ENCODE measurements at regions not wholly inside any gene's neighbourhood (a gene's known extent, or its start where the extent isn't known, plus 50 kb on each side); places are given as distances from the start of the nearest gene placed in this dataset.

- DNase-seq: no peak
Observed at GRCh38 chr1:221109930-221110329, 230.7 kb downstream of the HLX start.

- DNase-seq: no peak
Observed at GRCh38 chr1:221117133-221117532, 237.9 kb downstream of the HLX start.

GRCh38 chr1:221117548-221117951 lies 238.3 kb downstream of the HLX start:
- no peak for DNase-seq

- DNase-seq: no peak
Observed at GRCh38 chr1:221118176-221118937, 239.1 kb downstream of the HLX start.

GRCh38 chr1:221118938-221119320 lies 239.7 kb downstream of the HLX start:
- DNase-seq: no peak

- no peak for DNase-seq
Observed at GRCh38 chr1:221122501-221122900, 243.3 kb downstream of the HLX start.

DNA sequence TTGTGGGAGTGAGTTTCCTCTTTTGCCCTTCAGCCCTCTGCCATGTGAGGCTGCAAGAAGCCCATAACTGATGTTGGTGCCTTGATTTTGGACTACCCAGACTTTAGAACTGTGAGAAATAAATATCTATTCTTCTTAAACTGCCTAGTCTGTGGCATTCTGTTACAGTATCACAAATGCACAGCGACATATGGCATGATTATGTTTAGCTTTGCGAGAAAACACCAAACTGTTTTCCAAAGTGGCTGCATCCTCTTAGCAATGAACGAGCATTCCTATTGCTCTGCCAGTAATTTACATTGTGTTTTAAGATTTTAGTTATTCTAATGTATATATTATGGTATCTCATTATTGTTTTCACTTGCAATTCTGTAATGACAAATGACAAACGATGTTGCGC lies 246.7 kb downstream of the HLX start:
- no peak for DNase-seq

DNA sequence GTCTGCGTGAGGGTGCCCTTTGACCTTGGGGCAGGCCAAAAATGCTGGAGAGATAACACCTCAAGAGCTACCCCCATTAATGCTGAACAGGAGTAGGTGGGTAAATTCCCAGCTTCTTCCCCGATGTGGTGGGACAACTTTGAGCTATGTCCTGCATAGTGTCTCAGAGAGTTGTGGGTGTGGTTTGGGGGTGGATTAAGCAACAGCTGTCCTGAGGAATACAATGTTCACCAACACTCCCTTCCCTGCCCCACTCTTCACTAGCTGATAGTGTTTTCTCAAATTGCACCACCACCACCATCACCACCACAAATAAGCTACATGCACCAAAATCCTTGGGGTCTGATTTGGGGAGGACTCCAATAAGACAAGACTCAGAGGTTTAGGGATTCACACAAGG lies 258.4 kb downstream of the HLX start:
- DNase-seq: no peak

- DNase-seq: no peak
Observed at GRCh38 chr1:221138516-221138915, 259.3 kb downstream of the HLX start.

- DNase-seq: no peak
Observed at GRCh38 chr1:221139991-221140390, 260.7 kb downstream of the HLX start.

GRCh38 chr1:221141096-221141495 lies 261.9 kb downstream of the HLX start:
- DNase-seq: no peak

GRCh38 chr1:221141606-221142285 lies 262.5 kb downstream of the HLX start:
- DNase-seq: no peak

DNA sequence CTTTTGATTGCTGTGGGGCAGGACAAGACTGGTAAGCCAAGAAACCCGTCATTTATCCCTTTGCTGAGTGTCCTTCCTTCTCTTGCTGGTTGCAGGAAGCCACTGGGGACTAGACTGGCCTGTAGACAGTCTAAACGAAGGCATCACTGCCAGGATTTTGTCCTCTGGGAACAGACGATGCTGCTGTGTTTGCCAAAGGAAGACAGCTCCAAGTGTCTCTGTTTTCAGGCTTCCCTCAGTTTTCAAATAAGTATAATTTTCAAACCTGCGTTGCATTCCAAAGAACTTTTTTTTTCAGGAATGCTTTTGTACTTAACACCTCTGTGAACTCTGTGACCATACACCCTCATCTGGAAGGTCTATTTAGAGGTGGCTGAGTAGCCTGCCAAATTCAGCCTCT lies 269.4 kb downstream of the HLX start:
- no peak for DNase-seq

DNA sequence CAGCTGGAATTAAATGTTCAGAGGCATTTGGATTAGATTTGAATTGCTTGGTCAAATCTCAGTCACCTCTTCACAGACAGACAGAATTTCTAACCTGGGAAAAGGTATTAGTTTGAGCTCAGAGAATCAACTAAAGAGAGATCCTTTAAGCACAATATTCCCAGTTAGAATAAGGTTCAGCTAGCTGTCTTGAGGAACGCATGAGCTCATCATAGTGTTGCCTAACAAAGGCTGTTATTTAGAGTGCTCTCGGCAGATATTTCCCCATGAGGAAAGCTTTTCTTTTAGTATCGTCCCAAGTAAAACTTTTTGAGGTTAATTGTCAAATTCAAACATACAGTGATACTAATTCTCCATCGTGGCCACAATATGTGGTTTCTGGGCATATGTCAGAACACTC lies 269.9 kb downstream of the HLX start:
- no peak for DNase-seq

GRCh38 chr1:221149555-221150075 lies 270.4 kb downstream of the HLX start:
- DNase-seq: no peak

DNA sequence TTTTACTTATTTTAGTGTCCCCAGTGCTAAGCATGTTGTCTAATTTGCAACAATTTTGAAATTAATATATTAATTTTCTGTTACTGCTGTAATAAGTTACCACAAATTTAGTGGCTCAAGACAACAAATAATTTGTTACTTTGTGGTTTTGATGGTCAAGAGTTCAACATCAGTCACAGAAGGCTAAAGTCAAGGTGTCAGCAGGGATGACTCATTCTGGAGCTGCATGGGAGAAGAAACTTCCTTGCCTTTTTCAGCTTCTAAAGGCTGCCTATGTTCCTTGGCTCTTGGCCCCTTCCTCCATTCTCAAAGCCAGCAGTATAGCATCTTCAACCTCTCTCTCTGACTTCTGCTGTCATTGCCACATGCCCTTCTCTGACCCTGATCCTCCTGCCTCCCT lies 271.8 kb downstream of the HLX start:
- no peak for DNase-seq

GRCh38 chr1:221154932-221155331 lies 275.7 kb downstream of the HLX start:
- DNase-seq: no peak

DNA sequence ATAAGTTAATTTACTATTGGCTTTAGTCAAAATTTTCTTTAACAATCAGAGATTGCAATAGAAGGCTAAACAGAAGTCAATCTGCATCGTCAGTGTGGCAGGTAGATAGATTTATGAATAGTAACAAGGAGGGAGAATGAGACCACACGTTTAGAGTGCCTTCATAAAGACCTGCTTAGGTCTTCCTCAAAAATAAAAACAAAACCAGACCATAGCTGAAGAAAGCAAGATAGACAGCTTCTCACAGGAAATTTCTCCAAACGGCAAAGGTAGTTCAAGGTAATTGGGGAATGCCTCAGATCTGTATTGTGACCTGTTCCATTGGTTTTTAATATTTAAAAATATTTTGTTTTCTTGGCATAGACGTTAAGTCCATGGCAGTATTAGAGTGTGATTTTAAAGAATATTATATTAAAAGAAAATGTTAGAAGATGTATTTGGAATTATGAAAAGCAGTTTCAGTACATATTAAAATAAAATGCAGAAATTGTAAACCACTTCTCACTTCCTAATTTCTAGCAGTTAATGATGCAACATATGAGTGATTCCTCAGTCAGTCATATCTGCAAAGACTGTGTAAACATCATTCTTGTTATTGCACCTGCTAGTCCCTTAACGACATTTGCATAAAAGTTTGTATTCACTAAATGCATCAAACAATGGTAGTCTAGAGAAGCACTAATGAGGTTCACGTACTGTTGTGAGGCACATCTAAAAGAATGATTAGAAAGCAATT lies 278.0 kb downstream of the HLX start:
- DNase-seq: peak in 1 of 2 donors; percentile 4

DNA sequence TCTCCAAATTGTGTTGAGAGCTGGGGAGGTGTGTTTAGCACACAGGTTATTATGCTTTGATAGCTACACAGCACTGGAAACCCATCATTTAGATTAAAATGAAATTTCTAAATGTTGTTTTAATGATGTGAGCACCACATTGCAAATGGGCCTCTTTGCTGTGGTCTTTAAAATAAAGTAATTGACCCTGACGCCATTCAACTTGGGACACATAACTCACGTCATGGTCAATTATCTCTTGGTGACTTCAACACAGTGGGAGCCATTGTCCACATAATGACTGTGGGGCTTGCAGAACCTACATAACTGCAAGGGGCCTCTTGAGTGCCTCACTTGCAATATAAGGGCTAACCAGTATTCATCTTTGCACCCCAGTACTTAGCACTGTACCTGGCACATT lies 280.4 kb downstream of the HLX start:
- DNase-seq: no peak

GRCh38 chr1:221161571-221162041 lies 282.4 kb downstream of the HLX start:
- DNase-seq: no peak

GRCh38 chr1:221162352-221162751 lies 283.1 kb downstream of the HLX start:
- DNase-seq: no peak

GRCh38 chr1:221162939-221163338 lies 283.7 kb downstream of the HLX start:
- no peak for DNase-seq

DNA sequence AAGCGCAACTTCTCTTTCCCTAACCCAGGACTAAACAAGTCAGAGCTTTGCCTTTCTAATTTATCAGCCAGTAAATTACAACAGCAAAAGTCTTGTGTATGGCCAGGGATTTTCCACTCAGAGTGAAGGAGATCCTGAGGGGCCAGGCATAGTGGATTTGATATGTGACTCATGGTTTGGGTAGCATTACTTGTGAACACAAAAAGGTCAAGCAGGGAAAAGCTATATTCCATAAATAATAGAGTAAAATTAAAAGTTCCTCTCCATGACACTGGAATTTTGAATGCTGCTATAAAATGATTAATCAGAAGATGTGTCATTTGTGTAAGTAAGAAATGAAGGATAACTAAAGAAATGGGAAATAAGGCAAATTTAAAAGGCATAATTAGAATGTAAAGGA lies 284.8 kb downstream of the HLX start:
- no peak for DNase-seq

Measured in CD4-positive, alpha-beta T cell treated with Interleukin-4 for 1 hour (primary cell).